ENCODE measurements at regions not wholly inside any gene's neighbourhood (a gene's known extent, or its start where the extent isn't known, plus 50 kb on each side); places are given as distances from the start of the nearest gene placed in this dataset.

DNA sequence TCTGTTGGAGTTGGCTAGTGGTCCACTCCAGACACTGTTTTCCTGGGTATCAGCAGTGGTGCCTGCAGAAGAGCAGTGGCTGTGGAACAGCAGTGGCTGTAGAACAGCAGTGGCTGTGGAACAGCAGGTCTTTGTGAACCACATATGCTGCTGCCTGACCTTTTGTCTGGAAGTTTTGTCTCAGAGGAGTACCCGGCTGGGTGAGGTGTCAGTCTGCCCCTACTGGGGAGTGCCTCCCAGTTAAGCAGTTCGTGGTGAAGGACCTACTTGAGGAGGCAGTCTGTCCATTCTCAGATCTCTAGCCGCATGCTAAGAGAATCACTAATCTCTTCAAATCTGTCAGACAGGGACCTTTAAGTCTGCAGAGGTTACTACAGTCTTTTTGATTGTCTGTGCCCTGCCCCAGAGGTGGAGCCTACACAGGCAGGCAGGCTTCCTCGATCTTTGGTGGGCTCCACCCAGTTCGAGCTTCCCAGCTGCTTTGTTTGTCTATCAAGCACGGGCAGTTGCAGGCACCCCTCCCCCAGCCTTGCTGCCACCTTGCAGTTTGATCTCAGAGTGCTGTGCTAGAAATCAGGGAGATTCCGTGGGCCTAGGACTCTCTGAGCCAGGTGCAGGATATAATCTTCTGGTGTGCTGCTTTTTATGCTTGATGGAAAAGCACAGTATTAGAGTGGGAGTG is 89.1 kb upstream of the TRIM48 start:
- no peak for ATAC-seq (ENCODE audit: low read depth)
- Histone ChIP-seq H3K4me3 (ENCODE audit: severe bottlenecking) (no peak overlapping the region), H3K27me3 (ENCODE audit: insufficient read depth, poor library complexity, severe bottlenecking) (no peaks in the 10 kb centered on the region), H3K36me3 (ENCODE audit: low read depth) (no peaks in the 10 kb centered on the region), H3K4me1 (ENCODE audit: insufficient read depth, poor library complexity, severe bottlenecking) (no peaks in the 10 kb centered on the region), H3K27ac (ENCODE audit: poor library complexity, severe bottlenecking) (no peak overlapping the region), H3K9me3 (ENCODE audit: severe bottlenecking) (peaks cover 2% of the 10 kb centered on the region)
- TF ChIP-seq, protein P1, sequence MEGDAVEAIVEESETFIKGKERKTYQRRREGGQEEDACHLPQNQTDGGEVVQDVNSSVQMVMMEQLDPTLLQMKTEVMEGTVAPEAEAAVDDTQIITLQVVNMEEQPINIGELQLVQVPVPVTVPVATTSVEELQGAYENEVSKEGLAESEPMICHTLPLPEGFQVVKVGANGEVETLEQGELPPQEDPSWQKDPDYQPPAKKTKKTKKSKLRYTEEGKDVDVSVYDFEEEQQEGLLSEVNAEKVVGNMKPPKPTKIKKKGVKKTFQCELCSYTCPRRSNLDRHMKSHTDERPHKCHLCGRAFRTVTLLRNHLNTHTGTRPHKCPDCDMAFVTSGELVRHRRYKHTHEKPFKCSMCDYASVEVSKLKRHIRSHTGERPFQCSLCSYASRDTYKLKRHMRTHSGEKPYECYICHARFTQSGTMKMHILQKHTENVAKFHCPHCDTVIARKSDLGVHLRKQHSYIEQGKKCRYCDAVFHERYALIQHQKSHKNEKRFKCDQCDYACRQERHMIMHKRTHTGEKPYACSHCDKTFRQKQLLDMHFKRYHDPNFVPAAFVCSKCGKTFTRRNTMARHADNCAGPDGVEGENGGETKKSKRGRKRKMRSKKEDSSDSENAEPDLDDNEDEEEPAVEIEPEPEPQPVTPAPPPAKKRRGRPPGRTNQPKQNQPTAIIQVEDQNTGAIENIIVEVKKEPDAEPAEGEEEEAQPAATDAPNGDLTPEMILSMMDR (IDR thresholded peaks at IDR 0.05; ENCODE audit: poor library complexity, severe bottlenecking): no peak
- DNase-seq (ENCODE audit: low spot score): peak; percentile 6
